ENCODE measurements at regions not wholly inside any gene's neighbourhood (a gene's known extent, or its start where the extent isn't known, plus 50 kb on each side); places are given as distances from the start of the nearest gene placed in this dataset.

GRCh38 chr2:128625421-128625820 is 306.8 kb upstream of the HS6ST1 start (continued):
- no peak for TF ChIP-seq ZNF142 (CRISPR knock-in tag; IDR thresholded peaks at IDR 0.05)
- TF ChIP-seq ZNF136 (CRISPR knock-in tag; IDR thresholded peaks at IDR 0.05; ENCODE audit: low read depth): no peak
- TF ChIP-seq ZNF891 (CRISPR knock-in tag; IDR thresholded peaks at IDR 0.05): no peak
- no peak for TF ChIP-seq ZNF703 (CRISPR knock-in tag; IDR thresholded peaks at IDR 0.05; ENCODE audit: borderline replicate concordance)
- TF ChIP-seq ZBTB1 (CRISPR knock-in tag; IDR thresholded peaks at IDR 0.05; ENCODE audit: borderline replicate concordance): no peak
- TF ChIP-seq TIGD3 (CRISPR knock-in tag; IDR thresholded peaks at IDR 0.05; ENCODE audit: borderline replicate concordance): no peak
- TF ChIP-seq ZNF75D (CRISPR knock-in tag; IDR thresholded peaks at IDR 0.05; ENCODE audit: borderline replicate concordance): no peak
- no peak for TF ChIP-seq ZBTB37 (CRISPR knock-in tag; IDR thresholded peaks at IDR 0.05)
- no peak for TF ChIP-seq ZNF766 (CRISPR knock-in tag; IDR thresholded peaks at IDR 0.05; ENCODE audit: borderline replicate concordance)
